ENCODE measurements at regions not wholly inside any gene's neighbourhood (a gene's known extent, or its start where the extent isn't known, plus 50 kb on each side); places are given as distances from the start of the nearest gene placed in this dataset.

DNA sequence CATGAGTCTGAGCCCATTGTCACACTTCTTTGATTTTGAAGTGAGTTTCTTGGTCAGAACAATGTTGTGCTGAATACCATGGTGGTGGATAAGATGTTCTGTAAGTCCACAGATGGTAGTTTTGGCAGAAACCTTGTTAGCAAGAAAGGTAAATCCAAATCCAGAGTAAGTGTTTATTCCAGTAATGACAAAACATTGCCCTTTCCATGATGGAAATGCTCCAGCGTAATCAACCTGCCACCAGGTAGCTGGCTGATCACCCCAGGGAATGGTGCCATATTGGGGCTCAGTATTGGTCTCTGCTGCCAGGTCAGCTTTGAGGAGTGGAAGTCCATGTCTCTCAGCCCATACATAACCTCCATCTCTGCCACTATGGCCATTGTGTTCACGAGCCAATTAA, 54.7 kb upstream of the DAPK1 start:
- H2AK5ac ChIP-seq (ENCODE audit: insufficient read length, low read length), result no peak overlapping the region
- no peaks in the 10 kb centered on the region for H4K20me1 ChIP-seq (ENCODE audit: control insufficient read depth, insufficient read depth, insufficient read length)
- TF ChIP-seq, protein P1, sequence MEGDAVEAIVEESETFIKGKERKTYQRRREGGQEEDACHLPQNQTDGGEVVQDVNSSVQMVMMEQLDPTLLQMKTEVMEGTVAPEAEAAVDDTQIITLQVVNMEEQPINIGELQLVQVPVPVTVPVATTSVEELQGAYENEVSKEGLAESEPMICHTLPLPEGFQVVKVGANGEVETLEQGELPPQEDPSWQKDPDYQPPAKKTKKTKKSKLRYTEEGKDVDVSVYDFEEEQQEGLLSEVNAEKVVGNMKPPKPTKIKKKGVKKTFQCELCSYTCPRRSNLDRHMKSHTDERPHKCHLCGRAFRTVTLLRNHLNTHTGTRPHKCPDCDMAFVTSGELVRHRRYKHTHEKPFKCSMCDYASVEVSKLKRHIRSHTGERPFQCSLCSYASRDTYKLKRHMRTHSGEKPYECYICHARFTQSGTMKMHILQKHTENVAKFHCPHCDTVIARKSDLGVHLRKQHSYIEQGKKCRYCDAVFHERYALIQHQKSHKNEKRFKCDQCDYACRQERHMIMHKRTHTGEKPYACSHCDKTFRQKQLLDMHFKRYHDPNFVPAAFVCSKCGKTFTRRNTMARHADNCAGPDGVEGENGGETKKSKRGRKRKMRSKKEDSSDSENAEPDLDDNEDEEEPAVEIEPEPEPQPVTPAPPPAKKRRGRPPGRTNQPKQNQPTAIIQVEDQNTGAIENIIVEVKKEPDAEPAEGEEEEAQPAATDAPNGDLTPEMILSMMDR (conservative IDR thresholded peaks at IDR 0.05), result no peak
- H3K79me2 ChIP-seq (ENCODE audit: insufficient read depth, low read length), result no peaks in the 10 kb centered on the region
- H4K91ac ChIP-seq (ENCODE audit: insufficient read length, low read depth, low read length), result no peak overlapping the region
- no peak overlapping the region for H3K4me2 ChIP-seq (ENCODE audit: insufficient read depth, insufficient read length, low read length)
- H3K9me3 Mint-ChIP-seq, result no peaks in the 10 kb centered on the region
- H3T11ph ChIP-seq (ENCODE audit: low read length), result no peak overlapping the region
- no peak overlapping the region for H2BK20ac ChIP-seq (ENCODE audit: low read depth, low read length, poor library complexity, severe bottlenecking)
- WGBS (ENCODE audit: extremely low coverage, insufficient read length, low lambda C conversion rate), result no CpG with 5 or more reads among the region's 2 CpGs
- H3K56ac ChIP-seq (ENCODE audit: insufficient read length, low read depth, low read length), result no peak overlapping the region
- H4K5ac ChIP-seq (ENCODE audit: insufficient read length, low read depth, low read length), result no peak overlapping the region
- no peak overlapping the region for H2BK120ac ChIP-seq (ENCODE audit: low read depth, low read length, poor library complexity, severe bottlenecking)
- no peak overlapping the region for H3K9ac ChIP-seq (ENCODE audit: extremely low read depth, insufficient read length, low read length)
- 0 out of 2 replicates have a peak, but pooled peaks cover 4% of the 10 kb centered on the region for H3K4me1 ChIP-seq (ENCODE audit: insufficient read depth, low read length)
- peaks cover 9 to 16% of the 10 kb centered on the region in 2 experiments for H3K4me1 Mint-ChIP-seq
- no peak overlapping the region for H3K18ac ChIP-seq (ENCODE audit: insufficient read length, low read depth, low read length)
- H4K8ac ChIP-seq (replicated peaks; ENCODE audit: insufficient read length, low read depth, low read length), result no peak overlapping the region
- H3K27ac ChIP-seq (ENCODE audit: insufficient read length, low read depth, low read length), result no peak overlapping the region
- no peak overlapping the region for H3K4me3 Mint-ChIP-seq
- no peak for DNase-seq
- no peaks in the 10 kb centered on the region for H3K23me2 ChIP-seq (ENCODE audit: insufficient read length, low read depth, low read length, poor library complexity, severe bottlenecking)
- H3K79me1 ChIP-seq (ENCODE audit: insufficient read depth, low read depth, low read length, poor library complexity, severe bottlenecking), result no peaks in the 10 kb centered on the region
- H3K14ac ChIP-seq (ENCODE audit: insufficient read depth, low read length), result no peak overlapping the region
- no peak overlapping the region for H3K23ac ChIP-seq (ENCODE audit: insufficient read length, low read depth, low read length)
- H3K36me3 Mint-ChIP-seq (ENCODE audit: insufficient read depth in 1 of 3, low read depth in 3 of 3), result no peaks in the 10 kb centered on the region; a peak in 1 of 7 replicates
- no peak overlapping the region for H2BK5ac ChIP-seq (ENCODE audit: insufficient read length, low read length)
- no peak overlapping the region for H2AFZ ChIP-seq (ENCODE audit: low read length)
- H3K9me3 ChIP-seq (ENCODE audit: control insufficient read depth, low read depth, low read length), result no peaks in the 10 kb centered on the region
- no peak overlapping the region for H2BK12ac ChIP-seq (ENCODE audit: insufficient read length, low read depth, low read length)
- no peaks in the 10 kb centered on the region for H3K27me3 ChIP-seq (ENCODE audit: insufficient read depth, low read length)
- no peak overlapping the region for H2BK15ac ChIP-seq (ENCODE audit: low read depth, low read length)
- peaks cover 1% of the 10 kb centered on the region; the same call in 1 of the 2 replicates for H3K27me3 Mint-ChIP-seq (ENCODE audit: low read depth)
- no peak overlapping the region for H3K27ac Mint-ChIP-seq
- no peak overlapping the region for H3K4ac ChIP-seq (ENCODE audit: low read depth, low read length)
